Heart left ventricle (tissue), 13 donors: ENCODE measurements at regions not wholly inside any gene's neighbourhood (a gene's known extent, or its start where the extent isn't known, plus 50 kb on each side); places are given as distances from the start of the nearest gene placed in this dataset.

Experiments
- CTCF ChIP-seq, 12 donors: fragments of 200-600 bp; sonication (generic) in 4 of 12; IDR thresholded peaks; one replicate each; pipeline versions ENCODE4 v1.5.0 to v1.8.0; 2018 to 2022; ENCODE audit warnings: antibody characterized with exemption in 12 of 12, mild to moderate bottlenecking in 5 of 12
- POLR2A ChIP-seq, 2 donors: fragments of 450-650 bp; IDR thresholded peaks; one replicate each; pipeline ENCODE4 v1.6.1; 2017; ENCODE audit warnings: antibody characterized with exemption in 2 of 2, mild to moderate bottlenecking in 2 of 2, moderate library complexity in 2 of 2
- donor health status: ischemic (EF 13 %, LVEDD 7.1; RV severe dilation, severe dysfunction).
- donor health status: DM: no; HTN: yes; CAD: no.
- donor health status: DM: no; HTN: no; CAD: no.
- donor health status: ischemic (EF 25% LVEDD 6.9; RV normal size, moderate dysfunction).
- donor health status: ischemic (EF 25% LVEDD 5.7; RV mildly dilated, moderate dysfunction).
- donor health status: ischemic (EF 35%, LVEDD 5.7; RV mildly dilated, moderate dysfunction).
- donor health status: nonischemic (EF 11% LVEDD 7.7; RV severe dilation, severe dysfunction).
- donor health status: DM: yes; HTN: yes; CAD: no.
- donor health status: PGD.
- donor health status: ischemic (EF 29% LVEDD 5.4; RV normal size, mild dysfunction).
- donor health status: nonischemic (EF 23%, LVEDD 6.1; RV moderate dilation, normal function).

GRCh38 chr12:62005615-62006014 is 254.6 kb upstream of the USP15 start:
- TF ChIP-seq CTCF (IDR thresholded peaks at IDR 0.05): no peak
- no peak for TF ChIP-seq POLR2A (IDR thresholded peaks at IDR 0.05)
